HG03039 (cell line): ENCODE measurements at regions not wholly inside any gene's neighbourhood (a gene's known extent, or its start where the extent isn't known, plus 50 kb on each side); places are given as distances from the start of the nearest gene placed in this dataset.
"Not testable (repeated sequence)": the region's sequence is repeated elsewhere in the genome, so short reads cannot be mapped to it uniquely, and the experiment has no call there.

Source experiments
- ATAC-seq: cut with Tn5 transposase; IDR thresholded peaks from one replicate; pipeline ENCODE4 v1.9.1; 2021; ENCODE audit warnings: mild to moderate bottlenecking, moderate library complexity; ENCODE audit not compliant: unreplicated experiment

- no peak for ATAC-seq
Observed at GRCh38 chr14:41297576-41298327, 308.9 kb upstream of the LRFN5 start.

GRCh38 chr14:41295734-41296133, 310.9 kb upstream of the LRFN5 start:
- no peak for ATAC-seq

- ATAC-seq = no peak
Observed at GRCh38 chr14:41289025-41289424, 317.7 kb upstream of the LRFN5 start.

GRCh38 chr14:41285186-41285748, 321.4 kb upstream of the LRFN5 start:
- ATAC-seq = no peak

- no peak for ATAC-seq
Observed at GRCh38 chr14:41280745-41281144, 325.9 kb upstream of the LRFN5 start.

- no peak for ATAC-seq
Observed at GRCh38 chr14:41277450-41277849, 329.2 kb upstream of the LRFN5 start.

GRCh38 chr14:41257476-41257875, 349.2 kb upstream of the LRFN5 start:
- no peak for ATAC-seq

GRCh38 chr14:41235466-41235865, 371.2 kb upstream of the LRFN5 start:
- no peak for ATAC-seq

- no peak for ATAC-seq
Observed at GRCh38 chr14:41230683-41231082, 376.0 kb upstream of the LRFN5 start.

- ATAC-seq = no peak
Observed at GRCh38 chr14:41229824-41230223, 376.9 kb upstream of the LRFN5 start.

- ATAC-seq = no peak
Observed at GRCh38 chr14:41225433-41225832, 381.2 kb upstream of the LRFN5 start.

GRCh38 chr14:41222581-41222980, 384.1 kb upstream of the LRFN5 start:
- no peak for ATAC-seq

- ATAC-seq = not testable (repeated sequence)
Observed at GRCh38 chr14:41214978-41215377, 391.7 kb upstream of the LRFN5 start.

- ATAC-seq = no peak
Observed at GRCh38 chr14:41201696-41202095, 405.0 kb upstream of the LRFN5 start.

- no peak for ATAC-seq
Observed at GRCh38 chr14:41187868-41188267, 418.8 kb upstream of the LRFN5 start.

- no peak for ATAC-seq
Observed at GRCh38 chr14:41171045-41171444, 435.6 kb upstream of the LRFN5 start.

- ATAC-seq = no peak
Observed at GRCh38 chr14:41167040-41167439, 439.6 kb upstream of the LRFN5 start.

GRCh38 chr14:41154143-41154807, 452.4 kb upstream of the LRFN5 start:
- ATAC-seq = no peak

- no peak for ATAC-seq
Observed at GRCh38 chr14:41146391-41146790, 460.3 kb upstream of the LRFN5 start.

GRCh38 chr14:41144370-41144769, 462.3 kb upstream of the LRFN5 start:
- ATAC-seq = no peak

- no peak for ATAC-seq
Observed at GRCh38 chr14:41137741-41138140, 468.9 kb upstream of the LRFN5 start.

GRCh38 chr14:41130274-41130673, 476.4 kb upstream of the LRFN5 start:
- ATAC-seq = no peak
